HepG2 (cell line): ENCODE measurements at regions not wholly inside any gene's neighbourhood (a gene's known extent, or its start where the extent isn't known, plus 50 kb on each side); places are given as distances from the start of the nearest gene placed in this dataset.
"Not testable (repeated sequence)": the region's sequence is repeated elsewhere in the genome, so short reads cannot be mapped to it uniquely, and the experiment has no call there.

Source experiments
- ATAC-seq: fragments of 200-7000 bp; cut with Tn5 transposase; 3 replicates; pipeline ENCODE4 v1.9.1; 2020; ENCODE audit warnings: mild to moderate bottlenecking, moderate library complexity
- BruUV-seq: library from RNA; stranded (reverse); fragments of 400-500 nt; replicated peaks from 2 replicates; lab custom pipeline; 2021; lab: Mats Ljungman, UMichigan
- CTCF ChIA-PET: fragments of 300-600 bp; formaldehyde crosslinking; extraction: SDS; loops from one replicate; lab custom pipeline; 2021; ENCODE audit warnings: low total read pairs, inconsistent platforms, low intra/inter-chr PET ratio; lab: Yijun Ruan, JAX
- POLR2A ChIA-PET: fragments of 350-600 bp; sonication (Branson Sonifier 250); formaldehyde crosslinking; loops from one replicate; lab custom pipeline; 2020; ENCODE audit warnings: antibody characterized with exemption, inconsistent platforms; lab: Yijun Ruan, JAX
- DNase-seq: peaks from one replicate; pipeline ENCODE4 v3.0.0-alpha.2; 2015; ENCODE audit warnings: low spot score
- FAIRE-seq: peaks from 3 replicates; lab custom pipeline; 2011; peaks lifted over from hg19 to GRCh38; lab: Jason Lieb, UNC
- H2AFZ ChIP-seq: one replicate; pipeline ENCODE4 v1.6.1; 2011; ENCODE audit warnings: low read length, inconsistent platforms
- H3K27ac ChIP-seq: fragments of 300-600 bp; 3 replicates; pipeline ENCODE4 v1.8.0; 2011; ENCODE audit warnings: mixed run types, mild to moderate bottlenecking, mixed read lengths, low read length, inconsistent platforms; ENCODE audit not compliant: insufficient read depth; ENCODE audit errors: extremely low read length
- H3K27me3 ChIP-seq, 2 experiments: fragments of 200-600 bp in 1 of 2; 2 replicates in 1 of 2; 3 replicates in 1 of 2; pipeline versions ENCODE4 v1.6.0 to v1.8.0; 2011; ENCODE audit warnings: low read length in 2 of 2, mild to moderate bottlenecking in 2 of 2, moderate library complexity in 2 of 2, inconsistent platforms in 1 of 2; ENCODE audit not compliant: insufficient read depth in 2 of 2, control insufficient read depth in 1 of 2
- H3K36me3 ChIP-seq, 2 experiments: fragments of 200-600 bp in 1 of 2; replicated peaks in 1 of 2; 2 replicates in 1 of 2; 3 replicates in 1 of 2; pipeline versions ENCODE4 v1.5.1 to v1.8.0; 2011; ENCODE audit warnings: low read length in 2 of 2, inconsistent platforms in 1 of 2; ENCODE audit not compliant: insufficient read depth in 2 of 2, control insufficient read depth in 1 of 2
- H3K4me1 ChIP-seq: 2 replicates; pipeline ENCODE4 v1.5.1; 2012; ENCODE audit warnings: low read length, inconsistent platforms; ENCODE audit not compliant: insufficient read depth
- H3K4me2 ChIP-seq: 2 replicates; pipeline ENCODE4 v1.6.0; 2011; ENCODE audit warnings: low read depth, low read length, inconsistent platforms
- H3K4me3 ChIP-seq, 3 experiments: fragments of 200-600 bp in 1 of 3; sonication (generic), shearing (Covaris generic) in 1 of 3; replicated peaks in 1 of 3; 2 replicates each; pipeline ENCODE4 v1.5.1; 2011 to 2016; ENCODE audit warnings: low read length in 3 of 3, inconsistent platforms in 2 of 3, low read depth in 2 of 3, mild to moderate bottlenecking in 2 of 3, control low read depth in 1 of 3, mixed read lengths in 1 of 3; ENCODE audit not compliant: insufficient read depth in 1 of 3
- H3K79me2 ChIP-seq: one replicate; pipeline ENCODE4 v1.6.1; 2011; ENCODE audit warnings: low read length, inconsistent platforms; ENCODE audit not compliant: insufficient read depth
- H3K9ac ChIP-seq: 2 replicates; pipeline ENCODE4 v1.6.0; 2011; ENCODE audit warnings: mild to moderate bottlenecking, low read depth, low read length, inconsistent platforms; ENCODE audit not compliant: insufficient read depth
- H3K9me3 ChIP-seq: 2 replicates; pipeline ENCODE4 v1.5.1; 2012; ENCODE audit warnings: mild to moderate bottlenecking, low read length
- H4K20me1 ChIP-seq: 2 replicates; pipeline ENCODE4 v1.6.0; 2011; ENCODE audit warnings: inconsistent platforms, mild to moderate bottlenecking, low read length, moderate library complexity; ENCODE audit not compliant: insufficient read depth
- WGBS: methylation state at CpG from one replicate; pipeline ENCODE4 v1.1.6; 2017; ENCODE audit warnings: low lambda C conversion rate; 5-methylcytosine and 5-hydroxymethylcytosine counted together
- in situ Hi-C: cut with HindIII; loops from 2 replicates; pipeline ENCODE4 v1.10.0; 2017; ENCODE audit warnings: low pct_unique_long_range_greater_than_20kb; ENCODE audit not compliant: extremely low pct_ligation_motif_present
- intact Hi-C: fragments of 100-400 bp; cut with micrococcal nuclease; formaldehyde crosslinking; loops from one replicate; pipeline ENCODE4 v1.10.0; 2022; ENCODE audit not compliant: unreplicated experiment

DNA sequence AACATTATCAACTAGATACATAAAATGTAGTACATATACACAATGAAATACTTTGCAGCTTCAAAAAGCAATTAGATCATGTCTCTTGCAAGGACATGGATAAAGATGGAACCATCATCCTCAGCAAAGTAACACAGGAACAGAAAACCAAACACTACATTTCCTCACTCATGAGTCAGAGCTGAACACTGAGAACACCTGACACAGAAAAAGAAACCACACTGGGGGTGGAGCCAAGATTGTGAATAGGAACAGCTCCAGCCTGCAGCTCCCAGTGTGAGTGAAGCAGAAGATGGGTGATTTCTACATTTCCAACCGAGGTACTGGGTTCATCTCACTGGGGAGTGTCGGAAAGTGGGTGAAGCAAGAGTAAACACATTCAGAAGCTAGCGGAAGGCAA, 195.6 kb downstream of the RBMY1J start:
- BruUV-seq, CTCF ChIA-PET, H3K4me2 ChIP-seq, H3K4me1 ChIP-seq, FAIRE-seq, DNase-seq, H3K4me3 ChIP-seq, H2AFZ ChIP-seq, POLR2A ChIA-PET, H3K36me3 ChIP-seq, H3K27me3 ChIP-seq, H3K27ac ChIP-seq, H4K20me1 ChIP-seq, H3K79me2 ChIP-seq, ATAC-seq, intact Hi-C loops, in situ Hi-C loops, H3K9me3 ChIP-seq, H3K9ac ChIP-seq: not testable (repeated sequence)
- 0% methylated on average over 3 of the region's 3 CpGs for whole genome bisulfite sequencing

GRCh38 chrY:22605036-22605435, 201.8 kb downstream of the RBMY1J start:
- POLR2A ChIA-PET, H3K4me2 ChIP-seq, in situ Hi-C loops, H3K36me3 ChIP-seq, ATAC-seq, H3K79me2 ChIP-seq, H3K4me3 ChIP-seq, DNase-seq, H4K20me1 ChIP-seq, H3K27me3 ChIP-seq, H3K9ac ChIP-seq, intact Hi-C loops, BruUV-seq, H3K27ac ChIP-seq, H2AFZ ChIP-seq, CTCF ChIA-PET, H3K4me1 ChIP-seq, H3K9me3 ChIP-seq, FAIRE-seq: not testable (repeated sequence)
- WGBS = no CpG with 5 or more reads among the region's 1 CpG

GRCh38 chrY:22605658-22606057, 202.4 kb downstream of the RBMY1J start:
- POLR2A ChIA-PET, H3K4me1 ChIP-seq, H3K4me2 ChIP-seq, BruUV-seq, CTCF ChIA-PET, intact Hi-C loops, H2AFZ ChIP-seq, H3K36me3 ChIP-seq, FAIRE-seq, H3K79me2 ChIP-seq, DNase-seq, in situ Hi-C loops, H4K20me1 ChIP-seq, H3K9ac ChIP-seq, H3K9me3 ChIP-seq, H3K4me3 ChIP-seq, H3K27me3 ChIP-seq, ATAC-seq, H3K27ac ChIP-seq: not testable (repeated sequence)
- WGBS = no CpG with 5 or more reads among the region's 1 CpG

- FAIRE-seq, H3K4me3 ChIP-seq, H4K20me1 ChIP-seq, POLR2A ChIA-PET, H2AFZ ChIP-seq, H3K9ac ChIP-seq, H3K4me1 ChIP-seq, H3K27me3 ChIP-seq, intact Hi-C loops, H3K4me2 ChIP-seq, H3K79me2 ChIP-seq, CTCF ChIA-PET, BruUV-seq, H3K9me3 ChIP-seq, H3K36me3 ChIP-seq, in situ Hi-C loops, DNase-seq, H3K27ac ChIP-seq, ATAC-seq: not testable (repeated sequence)
- WGBS = no CpG with 5 or more reads among the region's 4 CpGs
Measured at GRCh38 chrY:22606889-22607288, 203.7 kb downstream of the RBMY1J start.
